A549 (cell line): ENCODE measurements at regions not wholly inside any gene's neighbourhood (a gene's known extent, or its start where the extent isn't known, plus 50 kb on each side); places are given as distances from the start of the nearest gene placed in this dataset.

Experiments used
- ATAC-seq, 2 experiments: fragments of 200-7000 bp in 1 of 2; fragments of >200 bp in 1 of 2; cut with Nextera tagmentation in 1 of 2; cut with Tn5 transposase in 1 of 2; 3 replicates each; pipeline versions ENCODE4 v1.8.0 to v1.9.1; 2018 to 2020; ENCODE audit warnings: mild to moderate bottlenecking in 1 of 2, moderate library complexity in 1 of 2
- CTCF ChIA-PET: fragments of 300-600 bp; sonication (Branson Sonifier 250); formaldehyde crosslinking; extraction: SDS; loops from one replicate; lab custom pipeline; 2021; ENCODE audit warnings: antibody characterized with exemption, inconsistent platforms; lab: Yijun Ruan, JAX
- POLR2A ChIA-PET: fragments of 350-600 bp; formaldehyde crosslinking; extraction: SDS; loops from one replicate; lab custom pipeline; 2021; ENCODE audit warnings: antibody characterized with exemption, inconsistent platforms; lab: Yijun Ruan, JAX
- DNase-seq, 2 experiments: peaks; one replicate each; pipeline versions ENCODE4 v3.0.0 to v3.0.0-alpha.2; 2011 to 2016; ENCODE audit warnings: low read depth in 1 of 2, low spot score in 1 of 2
- FAIRE-seq: peaks from 2 replicates; lab custom pipeline; 2011; peaks lifted over from hg19 to GRCh38; lab: Jason Lieb, UNC
- H3K27ac ChIP-seq, 2 experiments: fragments of >200 bp; sonication (Bioruptor Twin); formaldehyde crosslinking; 3 replicates each; pipeline ENCODE4 v1.5.1; 2016 to 2017
- H3K4me1 ChIP-seq: fragments of >200 bp; sonication (Bioruptor Twin); formaldehyde crosslinking; 3 replicates; pipeline ENCODE4 v1.6.1; 2016
- H3K4me2 ChIP-seq: fragments of >200 bp; sonication (Bioruptor Twin); formaldehyde crosslinking; 3 replicates; pipeline ENCODE4 v1.6.1; 2016
- H3K4me3 ChIP-seq: fragments of >200 bp; sonication (Bioruptor Twin); formaldehyde crosslinking; 3 replicates; pipeline ENCODE4 v1.5.1; 2016
- H3K9me3 ChIP-seq: fragments of >200 bp; sonication (Bioruptor Twin); formaldehyde crosslinking; 3 replicates; pipeline ENCODE4 v1.6.1; 2016
- BCL3 ChIP-seq: fragments of >200 bp; sonication (Bioruptor Twin); formaldehyde crosslinking; IDR thresholded peaks from 3 replicates; pipeline ENCODE4 v1.6.1; 2016
- BHLHE40 ChIP-seq: IDR thresholded peaks from 2 replicates; pipeline ENCODE4 v1.6.1; 2012; ENCODE audit warnings: low read depth, low read length, inconsistent platforms
- CBX8 ChIP-seq: fragments of 200-600 bp; sonication (generic); IDR thresholded peaks from 2 replicates; pipeline ENCODE4 v1.6.1; 2016
- CEBPB ChIP-seq, 2 experiments: fragments of >200 bp in 1 of 2; sonication (Bioruptor Twin) in 1 of 2; formaldehyde crosslinking in 1 of 2; IDR thresholded peaks; 2 replicates each; pipeline ENCODE4 v1.6.1; 2012 to 2016
- E2F6 ChIP-seq: IDR thresholded peaks from 2 replicates; pipeline ENCODE4 v1.6.1; 2012; ENCODE audit warnings: low read depth, borderline replicate concordance
- EHF ChIP-seq: fragments of 250-450 bp; sonication (Bioruptor Pico); IDR thresholded peaks from 2 replicates; pipeline ENCODE4 v1.5.0; 2020; ENCODE audit warnings: mild to moderate bottlenecking
- ELK1 ChIP-seq: fragments of 150-350 bp; IDR thresholded peaks from 2 replicates; pipeline ENCODE4 v1.6.1; 2014; ENCODE audit warnings: low read depth, mild to moderate bottlenecking, low read length
- ESRRA ChIP-seq: fragments of 150-350 bp; IDR thresholded peaks from 2 replicates; pipeline ENCODE4 v1.6.1; 2014; ENCODE audit warnings: mild to moderate bottlenecking, low read length, borderline replicate concordance
- FOXS1 ChIP-seq: fragments of 250-450 bp; sonication (Bioruptor Pico); IDR thresholded peaks from 2 replicates; pipeline ENCODE4 v1.5.0; 2020; ENCODE audit warnings: mild to moderate bottlenecking, moderate library complexity
- GATA3 ChIP-seq: IDR thresholded peaks from 2 replicates; pipeline ENCODE4 v1.6.1; 2012; ENCODE audit warnings: borderline replicate concordance
- HMGXB4 ChIP-seq: fragments of 250-450 bp; sonication (Bioruptor Pico); IDR thresholded peaks from 2 replicates; pipeline ENCODE4 v1.5.0; 2021; ENCODE audit warnings: mild to moderate bottlenecking, moderate library complexity, borderline replicate concordance
- HOXB13 ChIP-seq: fragments of 250-450 bp; sonication (Bioruptor Pico); IDR thresholded peaks from 2 replicates; pipeline ENCODE4 v1.5.0; 2020; ENCODE audit warnings: low read depth, mild to moderate bottlenecking, moderate library complexity
- HOXB5 ChIP-seq: fragments of 250-450 bp; sonication (Bioruptor Pico); IDR thresholded peaks from 2 replicates; pipeline ENCODE4 v1.5.0; 2020; ENCODE audit warnings: mild to moderate bottlenecking, moderate library complexity
- JUNB ChIP-seq: fragments of >200 bp; sonication (Bioruptor Twin); formaldehyde crosslinking; IDR thresholded peaks from 2 replicates; pipeline ENCODE4 v1.6.1; 2016
- MAX ChIP-seq: IDR thresholded peaks from 2 replicates; pipeline ENCODE4 v1.6.1; 2012
- MAZ ChIP-seq: fragments of 150-350 bp; IDR thresholded peaks from 2 replicates; pipeline ENCODE4 v1.6.1; 2014; ENCODE audit warnings: antibody characterized with exemption, low read depth, low read length, borderline replicate concordance
- NR3C1 ChIP-seq: fragments of >200 bp; sonication (Bioruptor Twin); formaldehyde crosslinking; IDR thresholded peaks from 3 replicates; pipeline ENCODE4 v1.6.1; 2017
- PBX3 ChIP-seq: IDR thresholded peaks from 2 replicates; pipeline ENCODE4 v1.6.1; 2012
- PHF8 ChIP-seq: fragments of 200-600 bp; sonication (generic); IDR thresholded peaks from 2 replicates; pipeline ENCODE4 v1.6.1; 2016; ENCODE audit warnings: low read depth, mild to moderate bottlenecking, antibody characterized with exemption, moderate library complexity, borderline replicate concordance
- RARB ChIP-seq: fragments of 250-450 bp; sonication (Bioruptor Pico); IDR thresholded peaks from 2 replicates; pipeline ENCODE4 v1.8.0; 2021; ENCODE audit warnings: mild to moderate bottlenecking, moderate library complexity
- TP53 ChIP-seq: fragments of 250-450 bp; sonication (Bioruptor Pico); IDR thresholded peaks from 2 replicates; pipeline ENCODE4 v1.5.0; 2021; ENCODE audit warnings: mild to moderate bottlenecking, moderate library complexity
- ZC3H11A ChIP-seq: fragments of 450-650 bp; IDR thresholded peaks from 2 replicates; pipeline ENCODE4 v1.6.1; 2014; ENCODE audit warnings: antibody characterized with exemption, mild to moderate bottlenecking
- ZNF302 ChIP-seq: fragments of 250-450 bp; sonication (Bioruptor Pico); IDR thresholded peaks from 2 replicates; pipeline ENCODE4 v1.9.0; 2021; ENCODE audit warnings: inconsistent platforms, mild to moderate bottlenecking, moderate library complexity
- WGBS: methylation state at CpG from one replicate; pipeline ENCODE4 v1.1.6; 2017; ENCODE audit errors: missing lambda C conversion rate; 5-methylcytosine and 5-hydroxymethylcytosine counted together

- TF ChIP-seq PBX3 (no peak), FOXS1 (CRISPR knock-in tag) (no peak), GATA3 (no peak), TP53 (no peak), MAX (no peak), BHLHE40 (no peak), MAZ (no peak), PHF8 (no peak), EHF (CRISPR knock-in tag) (no peak)
Observed at GRCh38 chr1:177429234-177429633, 258.5 kb downstream of the BRINP2 start (continued).

- CTCF ChIA-PET, result no interaction called here
- H3K9me3 ChIP-seq, result no peaks in the 10 kb centered on the region
- FAIRE-seq, result no peak
- ATAC-seq, result no peak
- WGBS, result 3% methylated on average over 1 of the region's 1 CpG
- no peak overlapping the region for H3K4me2 ChIP-seq
- DNase-seq, result no peak
- no peaks in the 10 kb centered on the region for H3K4me1 ChIP-seq
- H3K27ac ChIP-seq, result no peak overlapping the region
- no peak for TF ChIP-seq HOXB5 (CRISPR knock-in tag)
- no peak for TF ChIP-seq TP53
- no peak for TF ChIP-seq MAZ
- TF ChIP-seq ZNF302 (CRISPR knock-in tag), result no peak
- no peak for TF ChIP-seq BCL3
- no peak for TF ChIP-seq ZC3H11A
- no peak for TF ChIP-seq JUNB
- no peak for TF ChIP-seq ELK1
- TF ChIP-seq E2F6, result no peak
- no peak for TF ChIP-seq RARB (CRISPR knock-in tag)
- no peak for TF ChIP-seq ESRRA
- TF ChIP-seq PBX3, result no peak
- no peak for TF ChIP-seq HMGXB4 (CRISPR knock-in tag)
- TF ChIP-seq BHLHE40, result no peak
- no peak for TF ChIP-seq NR3C1
- no peak for TF ChIP-seq HOXB13 (CRISPR knock-in tag)
- TF ChIP-seq MAX, result no peak
- TF ChIP-seq PHF8, result no peak
- TF ChIP-seq CBX8, result no peak
- TF ChIP-seq CEBPB (IDR thresholded peaks at IDR 0.05), result no peak
- no peak overlapping the region for H3K4me3 ChIP-seq
- POLR2A ChIA-PET, result no interaction called here
Observed at GRCh38 chr1:177427811-177428210, 257.1 kb downstream of the BRINP2 start.
